OCI-LY7 (cell line): ENCODE measurements at regions not wholly inside any gene's neighbourhood (a gene's known extent, or its start where the extent isn't known, plus 50 kb on each side); places are given as distances from the start of the nearest gene placed in this dataset.

ENCODE experiments used
- CTCF ChIP-seq: fragments of 200-600 bp; sonication (generic); conservative IDR thresholded peaks from 2 replicates; pipeline ENCODE4 v1.5.1; 2014; ENCODE audit warnings: mild to moderate bottlenecking, antibody characterized with exemption, low read length, moderate library complexity, mixed read lengths
- EZH2phosphoT487 ChIP-seq: fragments of 200-600 bp; sonication (generic); IDR thresholded peaks from 2 replicates; pipeline ENCODE4 v1.6.1; 2018; ENCODE audit warnings: low read depth, borderline replicate concordance, mild to moderate bottlenecking, mixed run types, antibody characterized with exemption, low read length, moderate library complexity, mixed read lengths

GRCh38 chr21:21801921-21802320, 803.7 kb downstream of the NCAM2 start:
- no peak for TF ChIP-seq CTCF
- no peak for TF ChIP-seq EZH2phosphoT487
